SIG-M5 (cell line): ENCODE measurements at regions not wholly inside any gene's neighbourhood (a gene's known extent, or its start where the extent isn't known, plus 50 kb on each side); places are given as distances from the start of the nearest gene placed in this dataset.
"Not testable (repeated sequence)": the region's sequence is repeated elsewhere in the genome, so short reads cannot be mapped to it uniquely, and the experiment has no call there.

Source experiments
- DNase-seq: peaks from one replicate; lab custom pipeline; 2025; lab: John Stamatoyannopoulos, UW

DNA sequence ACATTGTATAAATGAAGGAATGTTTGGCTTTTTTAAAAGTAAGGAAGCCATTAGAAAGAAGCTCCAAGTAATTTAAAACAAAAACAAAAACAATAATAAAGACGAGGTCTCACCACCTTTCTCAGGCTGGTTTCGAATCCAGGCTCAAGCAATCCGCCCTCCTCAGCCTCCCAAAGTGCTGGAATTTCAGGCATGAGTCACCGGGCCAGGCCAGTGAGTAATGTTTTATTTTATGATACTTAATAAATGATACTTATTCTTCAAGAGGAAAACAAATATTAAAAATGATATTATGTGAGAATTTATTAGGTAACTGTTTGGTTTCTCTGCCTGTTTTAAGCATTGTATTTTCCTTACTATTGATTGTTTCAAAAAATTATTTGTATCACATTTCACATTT lies 201.4 kb upstream of the BRINP3 start:
- DNase-seq = no peak

DNA sequence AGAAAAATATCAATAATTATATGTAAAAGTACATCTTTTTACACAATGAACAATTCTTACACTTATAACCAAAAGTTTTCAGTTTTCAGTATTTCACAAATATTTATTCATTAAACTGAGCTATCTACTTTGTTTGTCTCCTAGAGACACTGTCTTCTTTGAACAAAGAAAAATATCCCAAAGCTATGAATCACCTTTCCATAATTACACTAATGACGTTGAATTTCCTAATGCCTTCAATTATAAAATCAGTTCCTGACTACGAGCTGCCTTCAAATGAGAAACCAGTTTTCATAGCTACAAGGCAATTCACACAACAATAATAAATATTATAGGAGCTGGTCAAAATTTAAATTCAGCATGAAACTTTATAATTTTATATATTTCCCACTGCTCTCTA lies 201.8 kb upstream of the BRINP3 start:
- no peak for DNase-seq

DNA sequence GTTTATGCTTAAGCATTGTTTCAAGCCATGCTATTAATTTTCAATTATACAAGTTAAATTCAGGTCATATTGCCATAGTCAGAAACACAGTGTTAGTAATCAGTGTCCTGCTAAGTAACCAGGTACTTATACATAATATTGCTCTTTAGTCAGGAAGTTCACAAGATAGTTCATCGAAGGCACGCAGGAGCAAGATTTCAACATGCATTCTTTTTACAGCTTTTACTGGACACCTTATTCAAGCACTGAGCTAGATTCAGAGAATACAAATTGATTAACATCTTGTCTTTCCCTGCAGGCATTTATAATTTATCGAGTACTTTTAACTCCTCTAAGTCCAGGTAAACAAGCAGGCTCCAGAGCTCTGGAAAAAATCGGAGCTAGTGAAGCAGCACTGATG lies 202.3 kb upstream of the BRINP3 start:
- DNase-seq = no peak

DNA sequence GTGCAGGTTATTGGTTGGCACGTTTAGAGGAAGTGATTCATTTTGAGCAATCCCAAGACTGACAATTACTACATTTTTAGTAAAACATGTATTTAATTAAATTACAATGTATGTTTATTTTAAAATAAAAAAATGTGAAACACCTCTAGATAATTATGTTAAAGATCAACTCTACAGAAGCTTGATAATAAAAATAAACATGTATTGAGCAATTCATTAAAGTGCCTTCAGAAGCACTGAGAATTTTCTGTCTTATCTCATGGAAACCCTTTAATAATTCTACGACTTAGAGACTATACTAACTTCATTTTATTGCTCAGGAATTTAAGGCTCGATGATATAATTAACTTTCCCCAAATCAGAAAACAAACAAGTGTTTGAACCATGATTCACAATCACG lies 208.0 kb upstream of the BRINP3 start:
- DNase-seq = no peak

DNA sequence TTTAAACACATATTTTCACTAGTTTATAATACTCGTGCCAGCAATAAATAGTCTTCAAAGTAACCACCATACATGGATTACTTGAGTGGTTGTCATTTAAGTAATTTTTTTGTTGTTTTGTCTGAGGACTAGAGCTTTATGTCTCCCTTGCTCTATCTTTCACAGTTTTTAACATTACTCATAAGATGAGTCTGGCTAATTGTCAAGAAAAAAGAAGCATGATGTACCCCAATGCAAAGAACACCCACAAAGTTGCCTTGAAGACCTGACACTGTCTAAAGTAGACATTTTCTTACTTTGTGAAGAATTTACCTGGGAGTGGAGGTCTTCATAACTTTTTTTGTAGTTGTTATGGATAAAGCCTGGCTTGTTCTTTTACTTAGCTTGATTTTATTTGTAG lies 210.4 kb upstream of the BRINP3 start:
- DNase-seq = no peak

DNA sequence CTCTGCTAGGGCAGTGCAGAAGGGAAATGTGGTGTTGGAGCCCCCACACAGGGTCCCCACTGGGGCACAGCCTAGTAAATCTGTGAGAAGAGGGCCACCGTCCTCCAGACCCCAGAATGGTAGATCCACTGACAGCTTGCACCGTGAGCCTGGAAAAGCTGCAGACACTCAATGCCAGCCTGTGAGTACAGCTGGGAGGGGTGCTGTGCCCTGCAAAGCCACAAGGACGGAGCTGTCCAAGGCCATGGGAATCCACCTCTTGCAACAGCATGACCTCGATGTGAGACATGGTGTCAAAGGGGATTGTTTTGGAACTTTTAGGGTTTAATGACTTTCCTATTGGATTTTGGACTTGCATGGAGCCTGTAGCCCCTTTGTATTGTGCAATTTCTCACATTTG lies 220.8 kb upstream of the BRINP3 start:
- not testable (repeated sequence) for DNase-seq

DNA sequence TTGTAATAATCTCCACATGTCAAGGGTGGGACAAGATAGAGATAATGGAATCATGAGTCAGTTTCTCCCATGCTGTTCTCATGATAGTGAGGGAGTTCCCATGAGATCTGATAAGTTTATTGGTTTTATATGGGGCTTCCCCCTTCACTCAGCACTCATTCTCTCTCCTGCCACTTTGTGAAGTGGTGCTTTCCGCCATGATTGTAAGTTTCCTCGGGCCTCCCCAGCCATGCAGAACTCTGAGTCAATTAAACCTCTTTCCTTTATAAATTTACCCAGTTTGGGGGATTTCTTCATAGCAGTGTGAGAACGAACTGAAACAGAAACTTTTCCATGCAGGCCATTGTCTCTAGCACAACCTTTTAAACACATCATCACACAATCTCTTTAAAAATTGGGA lies 221.5 kb upstream of the BRINP3 start:
- DNase-seq = no peak

DNA sequence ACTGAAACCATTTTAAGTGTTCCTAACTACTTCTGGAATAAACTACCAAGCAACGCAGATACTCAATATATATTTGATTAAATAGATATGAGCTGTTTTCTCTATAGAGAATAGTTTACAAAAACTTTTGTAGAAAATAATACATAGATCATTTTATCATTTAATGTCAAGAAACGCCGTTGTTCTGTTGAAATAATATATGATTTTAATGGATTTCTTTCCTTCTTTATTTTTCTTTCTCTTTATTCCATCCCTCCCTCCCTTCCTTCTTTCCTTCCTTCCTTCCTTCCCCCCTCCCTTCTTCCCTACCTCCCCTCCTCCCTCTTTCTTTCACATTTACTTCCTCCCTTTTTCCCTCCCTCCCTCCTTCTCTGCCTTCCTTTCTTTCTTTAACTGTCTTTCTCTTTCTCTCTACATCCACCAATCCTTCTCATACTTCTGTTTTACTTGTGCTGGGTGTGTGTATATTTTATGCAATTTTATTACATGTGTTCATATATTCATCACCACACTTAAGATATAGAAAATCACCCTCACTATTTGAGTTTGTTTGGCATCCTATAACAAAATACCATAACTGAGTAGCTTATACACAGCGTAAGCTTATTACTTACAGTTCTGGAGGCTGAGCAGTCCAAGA lies 230.9 kb upstream of the BRINP3 start:
- DNase-seq = no peak

DNA sequence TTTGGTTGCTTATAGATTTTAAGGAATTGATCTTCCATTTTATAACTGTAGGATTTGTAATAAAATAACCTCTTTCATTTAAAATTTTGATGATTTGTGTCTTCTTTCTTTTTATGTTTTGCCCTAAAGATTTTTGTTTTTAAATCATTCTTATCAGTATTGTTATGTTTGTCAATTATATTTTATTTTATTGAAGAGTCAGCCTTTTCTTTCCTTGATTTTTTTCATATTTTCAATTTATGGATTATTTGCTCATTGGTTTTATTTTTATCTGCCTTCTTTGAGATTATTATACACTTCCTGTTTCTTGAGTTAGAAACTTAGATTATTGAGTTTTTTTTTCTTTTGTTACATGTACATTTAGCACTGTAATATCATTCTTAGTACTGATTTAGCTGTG lies 233.4 kb upstream of the BRINP3 start:
- no peak for DNase-seq

DNA sequence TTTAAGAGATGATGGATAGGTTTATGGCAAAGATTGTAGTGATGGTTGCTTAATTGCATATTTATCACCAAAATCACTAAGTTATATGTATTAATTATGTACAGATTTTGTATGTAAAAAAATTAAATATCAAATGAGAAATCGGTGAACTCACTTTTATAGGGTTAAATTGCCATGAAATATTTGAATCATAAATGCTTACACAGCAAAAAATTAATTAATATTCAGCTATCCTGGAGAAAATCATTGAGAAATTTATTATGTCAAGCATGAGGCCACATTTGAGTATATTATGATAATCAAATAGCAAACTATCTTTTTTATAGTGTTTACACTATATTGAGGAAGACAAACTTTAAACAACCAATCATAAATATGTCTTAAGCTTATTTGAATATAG lies 239.4 kb upstream of the BRINP3 start:
- no peak for DNase-seq

DNA sequence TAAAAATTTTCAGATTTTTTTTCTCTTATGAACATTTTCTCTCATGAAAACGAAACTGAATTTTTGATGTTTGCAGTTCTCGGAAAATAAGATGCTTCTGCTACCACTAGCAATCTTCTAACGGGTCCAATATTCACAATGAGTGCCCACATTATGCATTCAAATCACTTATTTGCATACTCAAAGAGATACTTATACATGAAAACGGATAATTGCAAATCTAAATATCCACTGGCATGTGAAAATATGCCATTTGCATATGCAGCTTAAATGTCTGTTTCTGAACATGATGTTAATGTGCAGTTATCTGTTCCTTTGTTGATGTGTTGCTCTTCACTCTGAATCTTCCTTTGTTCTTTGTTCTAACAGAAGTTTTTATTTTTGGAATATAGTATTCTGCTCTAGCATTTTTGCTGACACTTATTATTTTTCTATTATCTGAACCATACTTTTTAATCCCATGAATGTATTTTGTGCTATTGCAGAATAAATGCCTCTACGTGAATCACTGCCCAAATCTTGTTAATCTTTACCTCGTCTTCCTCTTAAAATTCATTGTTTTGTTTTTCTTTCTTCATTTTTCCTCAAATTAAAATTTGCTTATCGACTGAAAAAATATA lies 259.4 kb upstream of the BRINP3 start:
- no peak for DNase-seq

DNA sequence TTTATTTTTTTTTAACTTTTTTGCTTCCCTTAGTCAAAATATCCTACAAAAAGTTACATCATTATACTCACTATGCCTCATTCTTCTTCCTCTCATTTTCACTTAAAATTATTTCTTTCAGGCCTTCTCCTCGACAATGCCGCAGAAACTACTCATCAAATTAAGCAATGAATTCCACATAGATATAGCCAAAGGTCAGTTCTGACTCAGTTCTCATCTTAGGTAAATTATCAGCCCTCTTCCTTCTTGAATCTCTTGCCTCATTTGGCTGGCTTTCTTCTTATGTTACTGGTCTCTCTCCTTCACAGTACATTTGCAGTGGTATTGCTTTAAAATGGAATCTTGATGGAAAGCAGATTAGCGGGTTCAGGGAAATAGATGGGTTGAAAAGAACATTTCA lies 260.7 kb upstream of the BRINP3 start:
- DNase-seq = no peak

DNA sequence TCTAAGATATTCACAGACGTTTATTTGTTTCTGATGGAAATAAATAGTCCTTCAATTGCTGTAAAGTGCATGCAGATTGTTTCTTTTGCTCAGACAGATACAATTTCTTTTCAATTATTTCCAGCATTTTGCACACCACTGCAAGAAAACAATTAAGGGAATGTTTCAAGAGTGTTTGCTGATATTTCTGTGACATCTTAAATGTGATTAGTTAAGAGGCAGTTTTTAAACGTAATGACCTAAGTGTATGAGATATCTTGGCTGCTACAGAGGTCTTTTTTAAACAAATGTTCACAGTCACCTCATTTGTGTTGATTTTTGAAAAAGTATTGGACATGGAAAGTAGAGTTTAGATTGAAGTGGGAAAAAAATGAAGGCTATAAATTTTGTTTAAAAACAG lies 262.3 kb upstream of the BRINP3 start:
- no peak for DNase-seq

DNA sequence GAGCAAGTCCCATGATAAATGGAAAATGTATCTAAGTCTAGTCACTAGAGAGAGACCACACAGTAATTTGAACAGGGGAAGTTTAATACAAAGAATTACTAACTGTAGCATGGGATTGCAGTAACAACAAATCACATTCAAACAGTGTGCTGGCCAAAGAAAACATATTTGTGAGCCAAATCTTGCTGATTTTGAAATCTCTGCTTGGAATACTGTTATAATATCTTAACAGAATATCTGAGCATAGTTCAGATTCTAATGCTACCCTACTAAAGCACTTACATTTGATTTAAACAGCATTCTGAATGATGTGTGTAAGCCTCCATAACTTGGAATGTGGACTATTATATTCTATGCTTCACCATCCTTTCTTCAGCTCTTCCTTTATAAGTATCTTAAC lies 270.0 kb upstream of the BRINP3 start:
- DNase-seq = no peak

DNA sequence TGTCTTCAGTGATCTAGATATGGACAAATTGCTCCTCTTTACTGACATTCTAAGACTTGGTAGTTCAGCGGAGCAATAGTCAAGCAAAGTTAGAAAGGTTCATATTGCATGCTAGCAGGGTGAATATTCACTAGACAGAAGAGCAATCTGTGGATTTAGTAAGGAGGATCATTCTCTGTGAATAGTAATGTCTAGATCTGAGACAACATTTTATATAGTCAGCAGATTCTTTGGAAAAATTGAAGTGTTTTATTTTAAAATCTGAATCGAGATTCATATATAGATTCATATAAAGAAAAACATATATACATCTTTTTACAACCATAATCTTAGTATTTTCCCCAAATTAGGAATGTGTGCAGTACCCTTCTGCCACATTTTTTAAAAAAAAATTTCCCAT lies 274.5 kb upstream of the BRINP3 start:
- no peak for DNase-seq

DNA sequence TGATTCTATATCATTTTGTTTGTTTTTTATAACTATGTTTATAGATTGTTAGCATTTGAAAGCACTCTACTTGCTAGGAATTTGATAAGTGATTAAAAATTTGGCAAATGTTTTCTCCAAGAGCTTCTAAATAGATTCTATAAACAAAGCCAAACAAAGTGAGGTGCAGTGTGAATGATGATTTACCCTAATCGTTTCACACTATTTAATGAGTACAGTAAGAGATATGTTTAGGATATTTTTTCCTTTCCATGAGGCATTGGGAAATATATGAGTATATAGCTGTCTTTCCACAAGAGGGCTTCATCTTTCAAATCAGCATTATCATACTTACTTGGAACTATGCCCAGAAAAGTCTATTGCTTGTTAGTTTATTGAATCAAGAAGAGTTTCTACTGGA lies 277.0 kb upstream of the BRINP3 start:
- no peak for DNase-seq

DNA sequence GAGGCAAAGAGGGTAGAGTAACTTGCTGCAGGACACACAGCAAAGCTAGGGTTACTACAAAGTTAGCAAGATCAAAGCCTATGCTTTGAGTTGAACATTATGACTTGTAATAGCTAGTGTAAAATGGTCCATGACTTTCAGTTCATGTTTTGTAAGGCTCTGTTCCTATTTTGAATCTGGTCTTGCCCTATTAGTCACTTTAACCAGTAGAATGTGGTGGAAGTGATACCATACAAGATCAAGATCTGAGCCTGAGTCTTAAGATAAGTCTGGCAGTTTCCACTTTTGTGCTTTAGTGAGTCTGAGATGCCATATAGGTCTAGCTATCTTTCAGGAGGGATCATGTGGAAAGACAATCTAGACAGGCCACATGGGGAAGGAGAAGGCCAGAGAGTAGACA lies 282.1 kb upstream of the BRINP3 start:
- DNase-seq = peak; percentile 86

DNA sequence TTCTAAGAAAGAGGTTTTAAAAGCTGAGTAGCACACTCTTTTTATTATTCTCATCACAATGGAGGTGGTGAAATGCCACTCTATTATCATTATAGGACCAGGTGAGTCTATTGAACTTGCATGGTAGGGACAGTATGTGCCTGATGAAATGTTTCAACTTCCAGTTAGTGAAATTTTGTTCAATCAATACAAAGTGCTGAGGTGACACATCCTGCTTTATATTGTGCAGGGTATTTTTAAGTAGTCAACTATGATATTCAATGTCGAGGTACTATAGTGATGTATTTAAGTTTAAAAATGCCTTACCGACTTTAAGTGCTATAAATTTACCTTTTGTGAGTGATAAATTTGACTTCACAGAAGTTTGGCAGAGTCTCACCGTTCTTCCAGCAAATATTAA lies 284.7 kb upstream of the BRINP3 start:
- no peak for DNase-seq

DNA sequence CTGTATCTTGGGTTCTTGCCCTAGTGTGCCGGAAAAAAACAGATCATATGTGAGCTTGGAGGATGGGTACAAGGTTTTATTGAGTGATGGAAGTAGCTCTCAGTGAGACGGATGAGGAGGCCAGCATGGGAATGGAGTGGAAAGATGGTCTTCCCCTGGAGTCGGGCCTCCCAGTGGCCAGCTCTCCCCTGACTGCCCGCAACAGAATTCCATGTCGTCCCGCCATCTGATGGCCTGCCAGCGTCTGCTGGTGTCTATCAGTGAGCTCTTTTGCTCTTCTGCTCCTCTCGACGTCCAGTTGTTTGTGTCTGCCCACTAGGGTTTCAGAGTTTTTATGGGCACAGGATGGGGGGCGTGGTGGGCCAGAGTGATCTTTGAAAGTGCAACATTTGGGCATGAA lies 315.2 kb upstream of the BRINP3 start:
- no peak for DNase-seq

DNA sequence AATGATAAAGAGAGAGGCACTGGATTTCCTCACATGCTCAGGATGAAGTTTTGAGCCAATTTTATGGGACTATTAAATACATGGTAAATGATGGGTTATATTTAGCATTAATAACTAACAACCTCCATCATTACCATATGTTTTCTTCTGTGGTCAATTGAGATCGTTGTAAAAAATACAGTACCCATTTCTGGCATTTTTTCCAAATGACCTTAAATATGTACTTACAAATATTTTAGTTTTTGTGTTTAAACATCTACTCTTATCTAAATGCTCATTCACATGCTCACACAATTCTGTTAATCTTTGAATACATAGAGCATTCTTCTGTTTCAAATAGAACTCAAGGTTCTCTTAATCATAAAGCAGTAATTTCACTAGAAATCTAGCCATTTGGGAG lies 330.0 kb upstream of the BRINP3 start:
- DNase-seq = no peak

DNA sequence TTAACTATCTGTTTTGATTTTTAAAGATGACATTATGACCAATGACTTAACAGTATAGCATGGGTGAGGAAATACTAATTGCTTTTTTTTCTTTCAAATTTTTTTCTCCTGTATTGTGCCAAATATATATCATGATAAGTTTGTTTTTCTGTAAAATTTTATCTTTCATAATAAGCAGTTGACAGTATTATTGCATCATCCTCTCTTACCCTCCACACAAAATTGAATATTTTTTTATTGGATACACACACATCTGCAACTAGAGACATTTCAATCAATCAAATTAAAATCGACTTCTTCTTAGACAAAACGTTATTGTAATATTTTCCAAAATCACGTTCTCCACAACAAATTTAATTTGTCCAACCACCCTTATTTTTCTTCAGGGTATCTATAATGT lies 330.4 kb upstream of the BRINP3 start:
- no peak for DNase-seq

DNA sequence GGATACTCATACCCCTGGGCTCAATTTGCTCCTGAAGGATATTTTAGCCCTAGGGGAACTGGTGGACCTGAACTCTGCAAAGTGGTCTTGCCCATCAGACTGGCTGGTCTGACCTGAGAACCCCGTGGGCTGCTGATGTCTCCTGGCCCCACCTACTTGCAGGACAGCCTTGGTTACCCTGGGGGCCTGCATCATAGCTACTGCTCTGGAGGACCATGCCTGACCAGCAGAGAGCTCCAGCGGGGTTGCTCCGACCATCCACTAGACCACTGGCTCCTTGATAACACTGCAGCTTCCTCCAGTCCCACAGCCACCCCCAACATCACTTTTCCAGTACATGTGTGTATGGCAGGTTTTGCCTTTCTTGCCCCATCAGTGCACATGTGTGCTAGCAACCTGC lies 331.6 kb upstream of the BRINP3 start:
- no peak for DNase-seq

DNA sequence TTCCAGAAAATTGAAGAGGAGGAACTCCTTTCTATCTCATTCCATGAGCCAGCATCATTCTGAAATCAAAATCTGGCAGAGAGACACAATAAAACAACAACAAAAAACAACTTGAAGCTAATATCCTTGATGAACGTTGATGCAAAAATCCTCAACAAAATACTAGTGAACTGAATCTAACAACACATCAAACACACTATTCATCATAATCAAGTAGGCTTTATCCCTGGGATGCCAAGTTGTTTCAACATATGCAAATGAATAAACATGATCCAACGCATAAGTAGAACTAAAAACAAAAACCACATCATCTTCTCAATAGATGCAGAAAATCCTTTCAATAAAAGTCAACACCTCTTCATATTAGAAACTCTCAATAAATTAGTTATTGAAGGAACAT lies 335.3 kb upstream of the BRINP3 start:
- DNase-seq = no peak

DNA sequence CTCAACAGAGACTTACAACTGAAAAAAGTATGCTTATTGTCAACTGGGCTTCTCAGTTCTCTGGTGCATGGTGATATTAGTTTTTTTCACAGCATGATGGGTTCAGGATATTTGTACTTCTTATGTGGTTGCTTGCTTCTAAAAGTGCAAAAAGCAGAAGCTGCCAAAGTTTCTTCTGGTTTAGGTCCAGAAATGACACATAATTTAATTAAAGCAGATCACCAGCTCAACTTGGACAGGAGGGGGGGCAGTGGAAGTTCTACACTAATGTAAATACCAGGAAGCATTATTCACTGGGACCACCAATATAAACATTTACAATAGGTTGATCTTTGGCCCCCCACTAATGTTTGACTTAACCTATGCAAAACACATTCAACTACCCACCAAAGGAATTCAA lies 354.8 kb upstream of the BRINP3 start:
- DNase-seq = no peak

DNA sequence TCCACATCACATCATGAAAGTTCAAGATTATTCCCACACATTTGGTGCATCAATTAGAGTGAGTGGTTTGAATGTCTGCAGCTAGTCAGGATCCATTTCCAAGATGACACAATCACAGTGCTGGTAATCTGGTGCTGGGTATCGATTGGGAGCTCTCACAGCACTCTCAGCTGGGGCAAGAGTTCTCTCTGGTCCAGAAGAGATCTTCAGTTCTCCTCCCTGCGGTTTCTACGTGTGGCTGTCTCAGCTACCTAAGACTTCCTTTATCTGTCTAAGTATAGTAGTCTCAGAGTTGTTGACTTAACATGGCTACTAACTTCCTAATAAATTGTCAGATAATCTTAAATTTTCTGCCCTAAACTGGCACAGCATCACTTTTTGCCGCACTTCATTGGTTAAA lies 358.0 kb upstream of the BRINP3 start:
- DNase-seq = no peak
